ENCODE measurements at regions not wholly inside any gene's neighbourhood (a gene's known extent, or its start where the extent isn't known, plus 50 kb on each side); places are given as distances from the start of the nearest gene placed in this dataset.

DNA sequence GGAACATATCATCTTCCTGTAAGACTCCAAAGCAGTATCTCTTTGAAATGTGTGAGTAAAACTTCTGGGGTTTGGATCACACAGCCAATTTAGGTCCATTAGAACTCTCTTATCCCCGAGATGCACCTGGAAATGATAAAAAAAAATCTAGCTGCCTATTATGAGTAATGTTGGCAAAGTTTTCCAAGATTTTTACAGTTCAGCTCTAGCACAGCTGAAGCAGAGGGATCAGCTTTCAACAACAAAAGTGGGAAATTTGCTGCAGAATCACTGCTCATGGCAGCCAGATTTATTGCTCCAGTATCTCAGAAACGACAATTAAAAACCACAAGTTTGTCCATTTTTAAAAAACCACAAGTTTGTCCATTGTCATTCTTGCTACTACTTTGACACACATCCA, 292.2 kb downstream of the IRX2 start:
- no peaks in the 10 kb centered on the region for H3K36me3 Mint-ChIP-seq (ENCODE audit: low read depth)
- no peaks in the 10 kb centered on the region for H3K27me3 ChIP-seq (ENCODE audit: insufficient read depth)
- H3K27ac Mint-ChIP-seq = no peak overlapping the region
- peaks cover 5% of the 10 kb centered on the region for H3K4me1 Mint-ChIP-seq
- no peak for ATAC-seq
- no peak for DNase-seq (ENCODE audit: low spot score)
- H3K4me1 ChIP-seq (ENCODE audit: insufficient read depth) = no peaks in the 10 kb centered on the region
- no peaks in the 10 kb centered on the region for H4K20me1 ChIP-seq (replicated peaks; ENCODE audit: insufficient read depth)
- no peak overlapping the region for H3K4me3 ChIP-seq
- no peaks in the 10 kb centered on the region for H3K9me2 ChIP-seq (ENCODE audit: insufficient read depth)
- H3K27me3 Mint-ChIP-seq (ENCODE audit: insufficient read depth, low read depth, poor library complexity) = peaks cover 4% of the 10 kb centered on the region
- no peak overlapping the region for H3K27ac ChIP-seq (ENCODE audit: low read depth)
- H3K9me3 Mint-ChIP-seq = no peaks in the 10 kb centered on the region; the same call in 2 of the 3 replicates
- H3K4me3 Mint-ChIP-seq = no peak overlapping the region
- no peaks in the 10 kb centered on the region for H3K79me2 ChIP-seq (replicated peaks; ENCODE audit: insufficient read depth)
- H3K36me3 ChIP-seq (ENCODE audit: insufficient read depth) = no peaks in the 10 kb centered on the region
- TF ChIP-seq STAT1 (IDR thresholded peaks at IDR 0.05; ENCODE audit: unreplicated experiment) = no peak
- no peak for TF ChIP-seq ZNF331 (CRISPR knock-in tag; IDR thresholded peaks at IDR 0.05; ENCODE audit: low read depth)
- no peak for TF ChIP-seq CREB1 (CRISPR knock-in tag; IDR thresholded peaks at IDR 0.05; ENCODE audit: low read depth)
- TF ChIP-seq NANOG (IDR thresholded peaks at IDR 0.05; ENCODE audit: borderline replicate concordance) = no peak
- TF ChIP-seq ZNF114 (CRISPR knock-in tag; IDR thresholded peaks at IDR 0.05) = no peak
- TF ChIP-seq, protein P1, sequence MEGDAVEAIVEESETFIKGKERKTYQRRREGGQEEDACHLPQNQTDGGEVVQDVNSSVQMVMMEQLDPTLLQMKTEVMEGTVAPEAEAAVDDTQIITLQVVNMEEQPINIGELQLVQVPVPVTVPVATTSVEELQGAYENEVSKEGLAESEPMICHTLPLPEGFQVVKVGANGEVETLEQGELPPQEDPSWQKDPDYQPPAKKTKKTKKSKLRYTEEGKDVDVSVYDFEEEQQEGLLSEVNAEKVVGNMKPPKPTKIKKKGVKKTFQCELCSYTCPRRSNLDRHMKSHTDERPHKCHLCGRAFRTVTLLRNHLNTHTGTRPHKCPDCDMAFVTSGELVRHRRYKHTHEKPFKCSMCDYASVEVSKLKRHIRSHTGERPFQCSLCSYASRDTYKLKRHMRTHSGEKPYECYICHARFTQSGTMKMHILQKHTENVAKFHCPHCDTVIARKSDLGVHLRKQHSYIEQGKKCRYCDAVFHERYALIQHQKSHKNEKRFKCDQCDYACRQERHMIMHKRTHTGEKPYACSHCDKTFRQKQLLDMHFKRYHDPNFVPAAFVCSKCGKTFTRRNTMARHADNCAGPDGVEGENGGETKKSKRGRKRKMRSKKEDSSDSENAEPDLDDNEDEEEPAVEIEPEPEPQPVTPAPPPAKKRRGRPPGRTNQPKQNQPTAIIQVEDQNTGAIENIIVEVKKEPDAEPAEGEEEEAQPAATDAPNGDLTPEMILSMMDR (conservative IDR thresholded peaks at IDR 0.05; ENCODE audit: low read depth in 2 of 2) = no peak
- TF ChIP-seq, protein P2, sequence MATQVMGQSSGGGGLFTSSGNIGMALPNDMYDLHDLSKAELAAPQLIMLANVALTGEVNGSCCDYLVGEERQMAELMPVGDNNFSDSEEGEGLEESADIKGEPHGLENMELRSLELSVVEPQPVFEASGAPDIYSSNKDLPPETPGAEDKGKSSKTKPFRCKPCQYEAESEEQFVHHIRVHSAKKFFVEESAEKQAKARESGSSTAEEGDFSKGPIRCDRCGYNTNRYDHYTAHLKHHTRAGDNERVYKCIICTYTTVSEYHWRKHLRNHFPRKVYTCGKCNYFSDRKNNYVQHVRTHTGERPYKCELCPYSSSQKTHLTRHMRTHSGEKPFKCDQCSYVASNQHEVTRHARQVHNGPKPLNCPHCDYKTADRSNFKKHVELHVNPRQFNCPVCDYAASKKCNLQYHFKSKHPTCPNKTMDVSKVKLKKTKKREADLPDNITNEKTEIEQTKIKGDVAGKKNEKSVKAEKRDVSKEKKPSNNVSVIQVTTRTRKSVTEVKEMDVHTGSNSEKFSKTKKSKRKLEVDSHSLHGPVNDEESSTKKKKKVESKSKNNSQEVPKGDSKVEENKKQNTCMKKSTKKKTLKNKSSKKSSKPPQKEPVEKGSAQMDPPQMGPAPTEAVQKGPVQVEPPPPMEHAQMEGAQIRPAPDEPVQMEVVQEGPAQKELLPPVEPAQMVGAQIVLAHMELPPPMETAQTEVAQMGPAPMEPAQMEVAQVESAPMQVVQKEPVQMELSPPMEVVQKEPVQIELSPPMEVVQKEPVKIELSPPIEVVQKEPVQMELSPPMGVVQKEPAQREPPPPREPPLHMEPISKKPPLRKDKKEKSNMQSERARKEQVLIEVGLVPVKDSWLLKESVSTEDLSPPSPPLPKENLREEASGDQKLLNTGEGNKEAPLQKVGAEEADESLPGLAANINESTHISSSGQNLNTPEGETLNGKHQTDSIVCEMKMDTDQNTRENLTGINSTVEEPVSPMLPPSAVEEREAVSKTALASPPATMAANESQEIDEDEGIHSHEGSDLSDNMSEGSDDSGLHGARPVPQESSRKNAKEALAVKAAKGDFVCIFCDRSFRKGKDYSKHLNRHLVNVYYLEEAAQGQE (IDR thresholded peaks at IDR 0.05; ENCODE audit: unreplicated experiment) = no peak
- no peak for TF ChIP-seq EZH2phosphoT487 (IDR thresholded peaks at IDR 0.05; ENCODE audit: unreplicated experiment)
- TF ChIP-seq, protein P3, sequence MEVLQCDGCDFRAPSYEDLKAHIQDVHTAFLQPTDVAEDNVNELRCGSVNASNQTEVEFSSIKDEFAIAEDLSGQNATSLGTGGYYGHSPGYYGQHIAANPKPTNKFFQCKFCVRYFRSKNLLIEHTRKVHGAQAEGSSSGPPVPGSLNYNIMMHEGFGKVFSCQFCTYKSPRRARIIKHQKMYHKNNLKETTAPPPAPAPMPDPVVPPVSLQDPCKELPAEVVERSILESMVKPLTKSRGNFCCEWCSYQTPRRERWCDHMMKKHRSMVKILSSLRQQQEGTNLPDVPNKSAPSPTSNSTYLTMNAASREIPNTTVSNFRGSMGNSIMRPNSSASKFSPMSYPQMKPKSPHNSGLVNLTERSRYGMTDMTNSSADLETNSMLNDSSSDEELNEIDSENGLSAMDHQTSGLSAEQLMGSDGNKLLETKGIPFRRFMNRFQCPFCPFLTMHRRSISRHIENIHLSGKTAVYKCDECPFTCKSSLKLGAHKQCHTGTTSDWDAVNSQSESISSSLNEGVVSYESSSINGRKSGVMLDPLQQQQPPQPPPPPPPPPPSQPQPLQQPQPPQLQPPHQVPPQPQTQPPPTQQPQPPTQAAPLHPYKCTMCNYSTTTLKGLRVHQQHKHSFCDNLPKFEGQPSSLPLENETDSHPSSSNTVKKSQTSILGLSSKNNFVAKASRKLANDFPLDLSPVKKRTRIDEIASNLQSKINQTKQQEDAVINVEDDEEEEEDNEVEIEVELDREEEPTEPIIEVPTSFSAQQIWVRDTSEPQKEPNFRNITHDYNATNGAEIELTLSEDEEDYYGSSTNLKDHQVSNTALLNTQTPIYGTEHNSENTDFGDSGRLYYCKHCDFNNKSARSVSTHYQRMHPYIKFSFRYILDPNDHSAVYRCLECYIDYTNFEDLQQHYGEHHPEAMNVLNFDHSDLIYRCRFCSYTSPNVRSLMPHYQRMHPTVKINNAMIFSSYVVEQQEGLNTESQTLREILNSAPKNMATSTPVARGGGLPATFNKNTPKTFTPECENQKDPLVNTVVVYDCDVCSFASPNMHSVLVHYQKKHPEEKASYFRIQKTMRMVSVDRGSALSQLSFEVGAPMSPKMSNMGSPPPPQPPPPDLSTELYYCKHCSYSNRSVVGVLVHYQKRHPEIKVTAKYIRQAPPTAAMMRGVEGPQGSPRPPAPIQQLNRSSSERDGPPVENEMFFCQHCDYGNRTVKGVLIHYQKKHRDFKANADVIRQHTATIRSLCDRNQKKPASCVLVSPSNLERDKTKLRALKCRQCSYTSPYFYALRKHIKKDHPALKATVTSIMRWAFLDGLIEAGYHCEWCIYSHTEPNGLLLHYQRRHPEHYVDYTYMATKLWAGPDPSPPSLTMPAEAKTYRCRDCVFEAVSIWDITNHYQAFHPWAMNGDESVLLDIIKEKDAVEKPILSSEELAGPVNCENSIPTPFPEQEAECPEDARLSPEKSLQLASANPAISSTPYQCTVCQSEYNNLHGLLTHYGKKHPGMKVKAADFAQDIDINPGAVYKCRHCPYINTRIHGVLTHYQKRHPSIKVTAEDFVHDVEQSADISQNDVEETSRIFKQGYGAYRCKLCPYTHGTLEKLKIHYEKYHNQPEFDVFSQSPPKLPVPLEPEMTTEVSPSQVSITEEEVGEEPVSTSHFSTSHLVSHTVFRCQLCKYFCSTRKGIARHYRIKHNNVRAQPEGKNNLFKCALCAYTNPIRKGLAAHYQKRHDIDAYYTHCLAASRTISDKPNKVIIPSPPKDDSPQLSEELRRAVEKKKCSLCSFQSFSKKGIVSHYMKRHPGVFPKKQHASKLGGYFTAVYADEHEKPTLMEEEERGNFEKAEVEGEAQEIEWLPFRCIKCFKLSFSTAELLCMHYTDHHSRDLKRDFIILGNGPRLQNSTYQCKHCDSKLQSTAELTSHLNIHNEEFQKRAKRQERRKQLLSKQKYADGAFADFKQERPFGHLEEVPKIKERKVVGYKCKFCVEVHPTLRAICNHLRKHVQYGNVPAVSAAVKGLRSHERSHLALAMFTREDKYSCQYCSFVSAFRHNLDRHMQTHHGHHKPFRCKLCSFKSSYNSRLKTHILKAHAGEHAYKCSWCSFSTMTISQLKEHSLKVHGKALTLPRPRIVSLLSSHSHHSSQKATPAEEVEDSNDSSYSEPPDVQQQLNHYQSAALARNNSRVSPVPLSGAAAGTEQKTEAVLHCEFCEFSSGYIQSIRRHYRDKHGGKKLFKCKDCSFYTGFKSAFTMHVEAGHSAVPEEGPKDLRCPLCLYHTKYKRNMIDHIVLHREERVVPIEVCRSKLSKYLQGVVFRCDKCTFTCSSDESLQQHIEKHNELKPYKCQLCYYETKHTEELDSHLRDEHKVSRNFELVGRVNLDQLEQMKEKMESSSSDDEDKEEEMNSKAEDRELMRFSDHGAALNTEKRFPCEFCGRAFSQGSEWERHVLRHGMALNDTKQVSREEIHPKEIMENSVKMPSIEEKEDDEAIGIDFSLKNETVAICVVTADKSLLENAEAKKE (CRISPR knock-in tag; IDR thresholded peaks at IDR 0.05) = no peak
- no peak for TF ChIP-seq POLR2AphosphoS5 (IDR thresholded peaks at IDR 0.05; ENCODE audit: low read depth)
- no peak for TF ChIP-seq EZH2 (IDR thresholded peaks at IDR 0.05; ENCODE audit: low read depth, unreplicated experiment)
- TF ChIP-seq, protein P4, sequence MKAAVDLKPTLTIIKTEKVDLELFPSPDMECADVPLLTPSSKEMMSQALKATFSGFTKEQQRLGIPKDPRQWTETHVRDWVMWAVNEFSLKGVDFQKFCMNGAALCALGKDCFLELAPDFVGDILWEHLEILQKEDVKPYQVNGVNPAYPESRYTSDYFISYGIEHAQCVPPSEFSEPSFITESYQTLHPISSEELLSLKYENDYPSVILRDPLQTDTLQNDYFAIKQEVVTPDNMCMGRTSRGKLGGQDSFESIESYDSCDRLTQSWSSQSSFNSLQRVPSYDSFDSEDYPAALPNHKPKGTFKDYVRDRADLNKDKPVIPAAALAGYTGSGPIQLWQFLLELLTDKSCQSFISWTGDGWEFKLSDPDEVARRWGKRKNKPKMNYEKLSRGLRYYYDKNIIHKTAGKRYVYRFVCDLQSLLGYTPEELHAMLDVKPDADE (IDR thresholded peaks at IDR 0.05) = no peak
- no peak for TF ChIP-seq JUNB (IDR thresholded peaks at IDR 0.05; ENCODE audit: unreplicated experiment)
- H3K4me2 ChIP-seq = no peak overlapping the region
- H2AFZ ChIP-seq = no peak overlapping the region
- no peaks in the 10 kb centered on the region for H3F3A ChIP-seq (replicated peaks; ENCODE audit: low read depth)

Measured in GM23338 (cell line).